ENCODE measurements at regions not wholly inside any gene's neighbourhood (a gene's known extent, or its start where the extent isn't known, plus 50 kb on each side); places are given as distances from the start of the nearest gene placed in this dataset.
"Not testable (repeated sequence)": the region's sequence is repeated elsewhere in the genome, so short reads cannot be mapped to it uniquely, and the experiment has no call there.

- Histone ChIP-seq H3K36me3 (no peaks in the 10 kb centered on the region), H3K4me3 (no peak overlapping the region), H3K4me1 (no peaks in the 10 kb centered on the region), H3K27me3 (no peaks in the 10 kb centered on the region), H3K27ac (no peak overlapping the region), H3K9me3 (no peaks in the 10 kb centered on the region), H3K9ac (ENCODE audit: low read depth in 2 of 2, low read length in 2 of 2) (no peak overlapping the region)
- no peak for DNase-seq
- intact Hi-C loops (cut with DNase I): no loop called here
- TF ChIP-seq CTCF (IDR thresholded peaks at IDR 0.05): no peak
These were observed 848.1 kb upstream of the SLITRK1 start for GRCh38 chr13:84730376-84730775.

DNA sequence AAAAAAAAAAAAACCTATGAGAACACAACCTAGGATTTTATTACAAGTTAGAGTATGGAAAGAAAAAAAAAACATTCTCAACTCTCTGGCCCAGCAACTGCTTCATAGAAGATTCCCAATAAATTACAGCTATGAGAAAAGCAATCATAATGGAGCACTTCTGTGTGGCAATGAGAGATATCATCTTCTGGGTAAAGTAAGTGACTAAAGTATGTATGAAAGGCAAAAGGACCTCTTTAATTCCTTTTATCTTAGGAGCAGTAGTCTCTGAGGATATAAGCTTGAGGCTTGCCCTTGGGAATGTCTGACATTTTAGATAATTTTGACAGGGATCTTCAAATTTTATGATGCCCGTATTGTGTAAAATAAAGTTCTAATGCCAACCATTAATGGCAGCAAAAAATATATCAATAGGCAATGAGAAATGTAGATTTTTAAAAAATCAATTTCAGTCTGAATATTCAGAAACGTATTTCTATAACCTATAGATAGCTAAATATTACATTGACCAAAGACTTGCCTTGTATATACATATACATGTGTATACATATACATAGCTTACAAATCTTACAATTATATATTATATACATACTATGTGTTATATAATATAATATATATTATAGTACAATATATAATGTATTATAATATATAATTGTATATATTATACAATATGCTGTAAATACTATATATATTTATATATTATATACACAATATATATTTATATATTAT, 823.9 kb upstream of the SLITRK1 start:
- no peak for TF ChIP-seq CTCF (IDR thresholded peaks at IDR 0.05)
- no peak overlapping the region for H3K9ac ChIP-seq (ENCODE audit: low read depth in 2 of 2, low read length in 2 of 2)
- no peak overlapping the region for H3K27ac ChIP-seq
- no peak for DNase-seq
- H3K9me3 ChIP-seq: no peaks in the 10 kb centered on the region
- no peaks in the 10 kb centered on the region for H3K4me1 ChIP-seq
- H3K27me3 ChIP-seq: no peaks in the 10 kb centered on the region
- intact Hi-C loops (cut with DNase I): no loop called here
- no peak overlapping the region for H3K4me3 ChIP-seq
- H3K36me3 ChIP-seq: no peaks in the 10 kb centered on the region

DNA sequence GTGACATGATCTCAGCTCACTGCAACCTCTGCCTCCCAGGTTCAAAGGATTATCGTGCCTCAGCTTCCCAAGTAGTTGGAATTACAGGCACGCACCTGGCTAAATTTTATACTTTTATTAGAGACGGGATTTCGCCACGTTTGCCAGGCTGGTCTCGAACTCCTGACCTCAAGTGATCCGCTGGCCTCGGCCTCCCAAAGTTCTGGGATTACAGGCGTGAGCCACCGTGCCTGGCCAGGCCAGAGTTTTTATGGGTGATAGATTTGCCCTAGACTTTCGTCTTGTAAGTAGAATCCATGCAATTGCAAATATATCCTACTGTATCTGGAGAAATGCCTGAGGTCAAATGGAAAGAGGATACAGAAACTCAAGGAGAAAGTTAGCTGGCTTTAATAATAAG, 819.9 kb upstream of the SLITRK1 start:
- H3K36me3 ChIP-seq: no peaks in the 10 kb centered on the region
- no peaks in the 10 kb centered on the region for H3K27me3 ChIP-seq
- intact Hi-C loops (cut with DNase I): no loop called here
- TF ChIP-seq CTCF (IDR thresholded peaks at IDR 0.05): no peak
- no peaks in the 10 kb centered on the region for H3K9me3 ChIP-seq
- H3K27ac ChIP-seq: no peak overlapping the region
- no peak overlapping the region for H3K9ac ChIP-seq (ENCODE audit: low read depth in 2 of 2, low read length in 2 of 2)
- no peaks in the 10 kb centered on the region for H3K4me1 ChIP-seq
- no peak overlapping the region for H3K4me3 ChIP-seq
- DNase-seq: no peak

- H3K4me3 ChIP-seq; H3K27me3 ChIP-seq; H3K9ac ChIP-seq (ENCODE audit: low read depth in 2 of 2, low read length in 2 of 2); DNase-seq; intact Hi-C loops (cut with DNase I); H3K9me3 ChIP-seq; H3K27ac ChIP-seq; H3K4me1 ChIP-seq; H3K36me3 ChIP-seq: not testable (repeated sequence)
These were observed 815.3 kb upstream of the SLITRK1 start for GRCh38 chr13:84697591-84697990.

GRCh38 chr13:84686973-84687372, 804.7 kb upstream of the SLITRK1 start:
- intact Hi-C loops (cut with DNase I): no loop called here
- TF ChIP-seq CTCF (IDR thresholded peaks at IDR 0.05): no peak
- no peak overlapping the region for H3K9ac ChIP-seq (ENCODE audit: low read depth in 2 of 2, low read length in 2 of 2)
- no peaks in the 10 kb centered on the region for H3K4me1 ChIP-seq
- no peaks in the 10 kb centered on the region for H3K9me3 ChIP-seq
- no peaks in the 10 kb centered on the region for H3K36me3 ChIP-seq
- H3K27me3 ChIP-seq: no peaks in the 10 kb centered on the region
- H3K27ac ChIP-seq: no peak overlapping the region
- H3K4me3 ChIP-seq: no peak overlapping the region
- no peak for DNase-seq

DNA sequence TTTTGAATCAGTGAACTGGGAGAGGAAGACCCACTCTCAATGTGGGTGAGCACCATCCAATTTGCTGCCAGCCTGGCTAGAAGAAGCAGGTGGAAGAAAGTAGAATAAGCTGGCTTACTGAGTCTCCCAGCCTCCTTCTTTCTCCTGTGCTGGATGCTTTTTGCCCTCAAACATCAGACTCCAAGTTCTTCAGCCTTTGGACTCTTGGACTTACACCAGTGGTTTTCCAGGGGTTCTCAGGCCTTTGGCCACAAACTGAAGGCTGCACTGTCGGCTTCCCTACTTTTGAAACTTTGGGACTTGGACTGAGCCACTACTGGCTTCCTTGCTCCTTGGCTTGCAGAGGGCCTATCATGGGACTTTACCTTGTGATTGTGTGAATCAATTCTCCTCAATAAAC, 804.2 kb upstream of the SLITRK1 start:
- Histone ChIP-seq H3K27me3 (no peaks in the 10 kb centered on the region), H3K4me3 (no peak overlapping the region), H3K27ac (no peak overlapping the region), H3K4me1 (no peaks in the 10 kb centered on the region), H3K9ac (ENCODE audit: low read depth in 2 of 2, low read length in 2 of 2) (no peak overlapping the region), H3K9me3 (no peaks in the 10 kb centered on the region), H3K36me3 (no peaks in the 10 kb centered on the region)
- intact Hi-C loops (cut with DNase I): no loop called here
- DNase-seq: no peak
- TF ChIP-seq CTCF (IDR thresholded peaks at IDR 0.05): no peak
